ENCODE measurements at regions not wholly inside any gene's neighbourhood (a gene's known extent, or its start where the extent isn't known, plus 50 kb on each side); places are given as distances from the start of the nearest gene placed in this dataset.
"Not testable (repeated sequence)": the region's sequence is repeated elsewhere in the genome, so short reads cannot be mapped to it uniquely, and the experiment has no call there.

- Histone ChIP-seq H3K4me3 (no peak overlapping the region), H3K36me3 (ENCODE audit: insufficient read depth) (peaks cover 10% of the 10 kb centered on the region; the same call in 1 of the 2 replicates), H3K79me2 (replicated peaks; ENCODE audit: insufficient read depth) (no peaks in the 10 kb centered on the region), H2AFZ (peak overlapping the region; percentile 30), H3K27me3 (ENCODE audit: insufficient read depth) (no peaks in the 10 kb centered on the region), H3K4me2 (peak overlapping the region; percentile 34), H3K9me2 (ENCODE audit: insufficient read depth) (0 out of 2 replicates have a peak, but pooled peaks cover under 1% of the 10 kb centered on the region), H3K27ac (ENCODE audit: low read depth) (no peak overlapping the region), H3F3A (replicated peaks; ENCODE audit: low read depth) (no peaks in the 10 kb centered on the region), H4K20me1 (replicated peaks; ENCODE audit: insufficient read depth) (no peaks in the 10 kb centered on the region), H3K4me1 (ENCODE audit: insufficient read depth) (peaks cover 11% of the 10 kb centered on the region)
- H3K27ac Mint-ChIP-seq, result peak overlapping the region; percentile 91
- peaks cover 19% of the 10 kb centered on the region for H3K36me3 Mint-ChIP-seq (ENCODE audit: low read depth)
- peaks cover 4% of the 10 kb centered on the region for H3K27me3 Mint-ChIP-seq (ENCODE audit: insufficient read depth, low read depth, poor library complexity)
- peaks cover 29% of the 10 kb centered on the region for H3K4me1 Mint-ChIP-seq
- TF ChIP-seq ZNF114 (CRISPR knock-in tag; IDR thresholded peaks at IDR 0.05), result no peak
- TF ChIP-seq CREB1 (CRISPR knock-in tag; IDR thresholded peaks at IDR 0.05; ENCODE audit: low read depth), result no peak
- no peak for TF ChIP-seq JUNB (IDR thresholded peaks at IDR 0.05; ENCODE audit: unreplicated experiment)
- H3K4me3 Mint-ChIP-seq, result peak overlapping the region; percentile 44
- ATAC-seq (peak; percentile 85), DNase-seq (ENCODE audit: low spot score) (peak; percentile 18)
- peaks cover 22% of the 10 kb centered on the region for H3K9me3 Mint-ChIP-seq
Measured at GRCh38 chr18:10101729-10102128, 187.9 kb downstream of the VAPA start.

GRCh38 chr18:10105118-10105517 is 191.3 kb downstream of the VAPA start:
- H3K4me3 Mint-ChIP-seq, result not testable (repeated sequence)

GRCh38 chr18:10111191-10111590 is 197.4 kb downstream of the VAPA start:
- H3K36me3 Mint-ChIP-seq (ENCODE audit: low read depth), result peaks cover 4% of the 10 kb centered on the region; the same call in 1 of the 3 replicates
- Histone ChIP-seq H2AFZ (no peak overlapping the region), H3K4me2 (no peak overlapping the region), H3K79me2 (replicated peaks; ENCODE audit: insufficient read depth) (no peaks in the 10 kb centered on the region), H3K4me1 (ENCODE audit: insufficient read depth) (no peaks in the 10 kb centered on the region; the same call in 1 of the 2 replicates), H4K20me1 (replicated peaks; ENCODE audit: insufficient read depth) (no peaks in the 10 kb centered on the region), H3K27me3 (ENCODE audit: insufficient read depth) (no peaks in the 10 kb centered on the region), H3K27ac (ENCODE audit: low read depth) (no peak overlapping the region), H3K36me3 (ENCODE audit: insufficient read depth) (no peaks in the 10 kb centered on the region), H3K9me2 (ENCODE audit: insufficient read depth) (peaks cover 12% of the 10 kb centered on the region; the same call in 1 of the 2 replicates), H3F3A (replicated peaks; ENCODE audit: low read depth) (no peaks in the 10 kb centered on the region), H3K4me3 (no peak overlapping the region)
- no peak overlapping the region for H3K4me3 Mint-ChIP-seq
- H3K4me1 Mint-ChIP-seq, result peaks cover 16% of the 10 kb centered on the region
- DNase-seq (ENCODE audit: low spot score), result no peak
- H3K27ac Mint-ChIP-seq, result no peak overlapping the region
- peaks cover 2% of the 10 kb centered on the region for H3K27me3 Mint-ChIP-seq (ENCODE audit: insufficient read depth, low read depth, poor library complexity)
- peaks cover 11% of the 10 kb centered on the region; the same call in 2 of the 3 replicates for H3K9me3 Mint-ChIP-seq
- no peak for ATAC-seq
- no peak for TF ChIP-seq REST (IDR thresholded peaks at IDR 0.05; ENCODE audit: unreplicated experiment)
- TF ChIP-seq ZNF462 (CRISPR knock-in tag; IDR thresholded peaks at IDR 0.05), result no peak
- TF ChIP-seq EZH2phosphoT487 (IDR thresholded peaks at IDR 0.05; ENCODE audit: unreplicated experiment), result no peak

More at GRCh38 chr18:10105118-10105517, 191.3 kb downstream of the VAPA start:
- H3K4me2 ChIP-seq; H4K20me1 ChIP-seq (replicated peaks; ENCODE audit: insufficient read depth); H3F3A ChIP-seq (replicated peaks; ENCODE audit: low read depth); H3K4me1 ChIP-seq (ENCODE audit: insufficient read depth); H3K27me3 ChIP-seq (ENCODE audit: insufficient read depth); H3K27ac Mint-ChIP-seq; H3K27ac ChIP-seq (ENCODE audit: low read depth); H3K79me2 ChIP-seq (replicated peaks; ENCODE audit: insufficient read depth); DNase-seq (ENCODE audit: low spot score); H3K9me2 ChIP-seq (ENCODE audit: insufficient read depth); H3K27me3 Mint-ChIP-seq (ENCODE audit: insufficient read depth, low read depth, poor library complexity); H3K4me3 ChIP-seq; H2AFZ ChIP-seq; ATAC-seq: not testable (repeated sequence)
- peaks cover 21% of the 10 kb centered on the region for H3K36me3 Mint-ChIP-seq (ENCODE audit: low read depth)
- H3K9me3 Mint-ChIP-seq, result peaks cover 27% of the 10 kb centered on the region
- peaks cover 10% of the 10 kb centered on the region; the same call in 1 of the 2 replicates for H3K36me3 ChIP-seq (ENCODE audit: insufficient read depth)
- peaks cover 25% of the 10 kb centered on the region for H3K4me1 Mint-ChIP-seq
